SK-N-SH (cell line): ENCODE measurements at regions not wholly inside any gene's neighbourhood (a gene's known extent, or its start where the extent isn't known, plus 50 kb on each side); places are given as distances from the start of the nearest gene placed in this dataset.

Source experiments
- CTCF ChIA-PET: fragments of 300-600, 350-600 bp; formaldehyde crosslinking; extraction: SDS; loops from one replicate; lab custom pipeline; 2021; lab: Yijun Ruan, JAX
- POLR2A ChIA-PET: fragments of 350-600 bp; sonication (Branson Sonifier 250); formaldehyde crosslinking; extraction: SDS; loops from one replicate; lab custom pipeline; 2020; ENCODE audit warnings: antibody characterized with exemption, inconsistent platforms; lab: Yijun Ruan, JAX
- DNase-seq: peaks from one replicate; pipeline ENCODE4 v3.0.0; 2012
- H2AFZ ChIP-seq: fragments of 200-600 bp; sonication (generic); 2 replicates; pipeline ENCODE4 v1.8.1; 2016; ENCODE audit warnings: antibody characterized with exemption, mild to moderate bottlenecking, low read depth
- H3F3A ChIP-seq: fragments of 200-600 bp; sonication (generic); replicated peaks from 2 replicates; pipeline ENCODE3; 2016; ENCODE audit warnings: antibody characterized with exemption, mild to moderate bottlenecking; ENCODE audit not compliant: insufficient read depth
- H3K27ac ChIP-seq, 2 experiments: fragments of 200-500 bp in 1 of 2; fragments of 200-600 bp in 1 of 2; sonication (Bioruptor generic) in 1 of 2; sonication (generic), shearing (Covaris generic) in 1 of 2; 2 replicates each; pipeline versions ENCODE4 v1.5.1 to v1.6.1; 2014 to 2016; ENCODE audit warnings: low read depth in 2 of 2, inconsistent platforms in 1 of 2, low read length in 1 of 2, mild to moderate bottlenecking in 1 of 2, mixed read lengths in 1 of 2
- H3K27me3 ChIP-seq: fragments of 200-600 bp; sonication (generic), shearing (Covaris generic); 2 replicates; pipeline ENCODE4 v1.6.1; 2016; ENCODE audit warnings: mixed run types; ENCODE audit not compliant: insufficient read depth
- H3K36me3 ChIP-seq, 2 experiments: fragments of 200-500 bp in 1 of 2; fragments of 200-600 bp in 1 of 2; sonication (Bioruptor generic) in 1 of 2; sonication (generic) in 1 of 2; replicated peaks in 1 of 2; 2 replicates each; pipeline versions ENCODE3 to v1.5.1; 2014 to 2016; ENCODE audit warnings: low read length in 1 of 2, mild to moderate bottlenecking in 1 of 2; ENCODE audit not compliant: insufficient read depth in 2 of 2, control insufficient read depth in 1 of 2
- H3K4me1 ChIP-seq, 2 experiments: fragments of 200-500 bp in 1 of 2; fragments of 200-600 bp in 1 of 2; sonication (Bioruptor generic) in 1 of 2; sonication (generic), shearing (Covaris generic) in 1 of 2; 2 replicates each; pipeline versions ENCODE4 v1.5.1 to v1.6.1; 2014 to 2016; ENCODE audit warnings: low read depth in 1 of 2, low read length in 1 of 2, mixed run types in 1 of 2; ENCODE audit not compliant: insufficient read depth in 2 of 2, control insufficient read depth in 1 of 2
- H3K4me2 ChIP-seq: fragments of 200-600 bp; sonication (generic), shearing (Covaris generic); 2 replicates; pipeline ENCODE4 v1.6.1; 2017; ENCODE audit warnings: mixed run types
- H3K4me3 ChIP-seq, 2 experiments: fragments of 200-500 bp in 1 of 2; fragments of 200-600 bp in 1 of 2; sonication (Bioruptor generic) in 1 of 2; sonication (generic), shearing (Covaris generic) in 1 of 2; 2 replicates each; pipeline versions ENCODE4 v1.5.1 to v1.8.1; 2014 to 2016; ENCODE audit warnings: low read depth in 2 of 2, inconsistent platforms in 1 of 2, low read length in 1 of 2, mild to moderate bottlenecking in 1 of 2, mixed read lengths in 1 of 2, moderate library complexity in 1 of 2
- H3K79me2 ChIP-seq: fragments of 200-600 bp; sonication (generic); 2 replicates; pipeline ENCODE4 v1.8.1; 2017; ENCODE audit warnings: mild to moderate bottlenecking; ENCODE audit not compliant: insufficient read depth
- H3K9ac ChIP-seq: fragments of 200-600 bp; sonication (generic); 2 replicates; pipeline ENCODE4 v1.6.1; 2017; ENCODE audit warnings: mixed run types
- H3K9me2 ChIP-seq: fragments of 200-600 bp; sonication (generic); 2 replicates; pipeline ENCODE4 v1.6.1; 2017; ENCODE audit warnings: mixed run types
- H3K9me3 ChIP-seq: fragments of 200-600 bp; sonication (generic); 2 replicates; pipeline ENCODE4 v1.6.1; 2017; ENCODE audit warnings: mixed run types, mild to moderate bottlenecking, moderate library complexity
- H4K20me1 ChIP-seq: fragments of 200-600 bp; sonication (generic); 2 replicates; pipeline ENCODE4 v1.6.1; 2017; ENCODE audit warnings: mild to moderate bottlenecking, mixed run types; ENCODE audit not compliant: insufficient read depth
- EZH2phosphoT487 ChIP-seq: fragments of 200-600 bp; sonication (generic); IDR thresholded peaks from 2 replicates; pipeline ENCODE4 v1.6.1; 2017; ENCODE audit warnings: low read depth, mixed run types, mild to moderate bottlenecking, antibody characterized with exemption, moderate library complexity, borderline replicate concordance
- GATA2 ChIP-seq: sonication (generic); formaldehyde crosslinking; IDR thresholded peaks from 2 replicates; pipeline ENCODE4 v1.5.0; 2020; ENCODE audit warnings: mild to moderate bottlenecking, missing genetic modification reagents
- IRF3 ChIP-seq: fragments of 150-350 bp; IDR thresholded peaks from 2 replicates; pipeline ENCODE4 v1.6.1; 2016; ENCODE audit warnings: mild to moderate bottlenecking, low read depth, low read length
- JUND ChIP-seq: IDR thresholded peaks from 2 replicates; pipeline ENCODE4 v1.4.0; 2012
- MEF2A ChIP-seq: IDR thresholded peaks from 2 replicates; pipeline ENCODE4 v1.4.0; 2012; ENCODE audit warnings: low read depth, borderline replicate concordance
- MXI1 ChIP-seq: IDR thresholded peaks from 2 replicates; pipeline ENCODE4 v1.6.1; 2012; ENCODE audit warnings: mild to moderate bottlenecking, low read depth, low read length, improper control_type of control experiment
- NFIC ChIP-seq: IDR thresholded peaks from 2 replicates; pipeline ENCODE4 v1.4.0; 2012; ENCODE audit warnings: borderline replicate concordance
- POLR2AphosphoS5 ChIP-seq: IDR thresholded peaks from 2 replicates; pipeline ENCODE4 v1.6.1; 2012; ENCODE audit warnings: low read depth, low read length
- REST ChIP-seq: IDR thresholded peaks from 2 replicates; pipeline ENCODE4 v1.6.1; 2012; ENCODE audit warnings: mild to moderate bottlenecking, low read depth, low read length, moderate library complexity
- RXRA ChIP-seq: IDR thresholded peaks from 2 replicates; pipeline ENCODE4 v1.4.0; 2012; ENCODE audit warnings: low read depth, mild to moderate bottlenecking, borderline replicate concordance
- TAF1 ChIP-seq: IDR thresholded peaks from 2 replicates; pipeline ENCODE4 v1.6.1; 2012; ENCODE audit warnings: low read depth, mild to moderate bottlenecking, low read length, moderate library complexity, borderline replicate concordance
- TCF12 ChIP-seq: IDR thresholded peaks from 2 replicates; pipeline ENCODE4 v1.4.0; 2012
- USF1 ChIP-seq: IDR thresholded peaks from 2 replicates; pipeline ENCODE4 v1.4.0; 2012; ENCODE audit warnings: low read depth, borderline replicate concordance
- USF2 ChIP-seq: fragments of 150-350 bp; IDR thresholded peaks from 2 replicates; pipeline ENCODE4 v1.6.1; 2017; ENCODE audit warnings: antibody characterized with exemption, low read length, low read depth, borderline replicate concordance
- whole genome bisulfite sequencing: methylation state at CpG from one replicate; pipeline ENCODE4 v1.1.6; 2017; ENCODE audit warnings: low lambda C conversion rate; 5-methylcytosine and 5-hydroxymethylcytosine counted together

- TF ChIP-seq MEF2A (no peak), EZH2phosphoT487 (no peak), REST (no peak), USF1 (no peak), MXI1 (no peak), USF2 (no peak), NFIC (no peak)
- Histone ChIP-seq H3K4me3 (no peak overlapping the region), H3K79me2 (no peaks in the 10 kb centered on the region), H3K4me1 (peaks cover 0 to 4% of the 10 kb centered on the region in 2 experiments; a peak in 1 of 4 replicates), H3F3A (peaks cover 4% of the 10 kb centered on the region), H4K20me1 (no peaks in the 10 kb centered on the region), H2AFZ (no peak overlapping the region), H3K9me2 (no peaks in the 10 kb centered on the region), H3K4me2 (no peak overlapping the region), H3K27ac (no peak overlapping the region), H3K9me3 (no peaks in the 10 kb centered on the region), H3K9ac (no peak overlapping the region), H3K27me3 (no peaks in the 10 kb centered on the region), H3K36me3 (no peaks in the 10 kb centered on the region)
- 93% methylated on average over 7 of the region's 7 CpGs for WGBS
- no peak for DNase-seq
- CTCF ChIA-PET = interaction anchor here (0.7 to 2.5 kb wide), 5 partner anchors 8 to 188 kb away, joined by 3 to 8 read pairs (median 3); no protein-coding TSS in a partner anchor
- POLR2A ChIA-PET = no interaction called here
Measured at GRCh38 chr1:226813671-226814591, 56.5 kb upstream of the PSEN2 start.

- H3K9ac ChIP-seq = no peak overlapping the region
- no peaks in the 10 kb centered on the region for H3K36me3 ChIP-seq
- H3K4me1 ChIP-seq = peaks cover 0 to 4% of the 10 kb centered on the region in 2 experiments; a peak in 1 of 4 replicates
- DNase-seq = no peak
- TF ChIP-seq JUND (no peak), USF1 (no peak), TAF1 (no peak), TCF12 (no peak), GATA2 (no peak), IRF3 (no peak), RXRA (no peak), POLR2AphosphoS5 (no peak)
- TF ChIP-seq, all 33 proteins: peak for 0
- H3K4me2 ChIP-seq = no peak overlapping the region
- 80% methylated on average over 4 of the region's 4 CpGs for WGBS
- H3K9me3 ChIP-seq = no peaks in the 10 kb centered on the region
- H3K27me3 ChIP-seq = no peaks in the 10 kb centered on the region; the same call in 1 of the 2 replicates
- no peaks in the 10 kb centered on the region for H3K79me2 ChIP-seq
- POLR2A ChIA-PET = no interaction called here
- no peak overlapping the region for H2AFZ ChIP-seq
- H3F3A ChIP-seq = no peaks in the 10 kb centered on the region
- H3K9me2 ChIP-seq = no peaks in the 10 kb centered on the region
- no peaks in the 10 kb centered on the region for H4K20me1 ChIP-seq
- CTCF ChIA-PET = interaction anchor here (0.8 to 1.1 kb wide), 5 partner anchors 16 to 387 kb away, joined by 3 to 5 read pairs (median 3); no protein-coding TSS in a partner anchor
- H3K27ac ChIP-seq = no peak overlapping the region
- no peak overlapping the region for H3K4me3 ChIP-seq
Measured at GRCh38 chr1:226810681-226811080, 59.7 kb upstream of the PSEN2 start.
